ENCODE measurements at regions not wholly inside any gene's neighbourhood (a gene's known extent, or its start where the extent isn't known, plus 50 kb on each side); places are given as distances from the start of the nearest gene placed in this dataset.
"Not testable (repeated sequence)": the region's sequence is repeated elsewhere in the genome, so short reads cannot be mapped to it uniquely, and the experiment has no call there.

DNA sequence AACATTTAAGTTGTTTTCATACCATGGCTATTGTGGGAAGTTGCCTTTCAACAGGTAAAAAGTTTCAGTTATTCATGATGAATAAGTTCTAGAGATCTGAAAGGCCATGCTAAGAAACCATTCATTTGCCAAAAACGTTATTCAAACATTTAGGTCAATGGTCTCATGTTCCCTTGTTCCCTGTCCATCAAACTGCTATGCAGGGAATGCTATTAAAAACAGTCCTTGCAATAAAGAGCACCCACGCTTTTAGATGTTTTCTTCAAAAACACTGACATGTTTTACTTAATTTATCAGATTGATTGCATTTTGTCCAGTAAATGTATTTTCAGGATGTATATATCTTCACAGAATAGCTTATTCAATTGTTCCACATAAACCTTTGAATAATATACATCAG lies 573.2 kb upstream of the PCDH20 start:
- no peak for DNase-seq

GRCh38 chr13:61975001-61975400 lies 559.4 kb upstream of the PCDH20 start:
- DNase-seq: no peak

DNA sequence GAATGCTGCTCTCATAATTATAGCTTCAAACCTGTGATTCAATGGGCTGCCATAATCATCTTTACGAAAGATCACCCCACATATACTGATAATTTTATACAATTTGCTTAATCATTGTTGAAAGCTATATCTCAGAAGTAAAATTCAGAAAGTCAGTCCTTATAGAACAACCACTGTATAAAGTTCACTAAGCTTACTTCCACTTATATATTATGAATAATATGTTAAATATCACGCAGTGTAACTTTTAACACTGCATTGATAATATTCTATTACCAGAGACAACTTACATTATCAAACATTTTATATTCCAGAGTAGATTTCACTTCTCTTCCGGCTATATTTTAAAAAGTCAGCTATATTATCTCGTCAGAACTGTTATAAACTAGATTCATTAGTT lies 550.1 kb upstream of the PCDH20 start:
- no peak for DNase-seq

- no peak for DNase-seq
Observed at GRCh38 chr13:61960981-61961380, 545.3 kb upstream of the PCDH20 start.

DNA sequence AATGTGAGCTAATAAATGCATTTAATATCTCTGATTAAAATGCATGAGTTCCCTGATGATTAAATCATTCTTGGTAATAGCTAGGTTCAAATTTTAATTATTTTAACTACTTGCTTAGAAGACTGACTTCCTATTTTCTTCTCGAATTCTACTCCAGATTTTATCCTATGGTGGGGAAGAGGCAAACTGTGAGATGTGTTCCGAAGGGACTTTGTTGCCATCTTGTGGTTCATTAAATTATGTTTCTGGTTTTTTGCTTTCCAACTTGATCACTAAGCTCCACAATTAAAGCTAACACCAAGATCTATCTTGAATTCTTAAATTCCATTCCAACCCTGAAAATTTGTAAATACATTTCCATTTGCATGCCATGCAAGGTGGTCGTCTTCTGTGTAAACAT lies 538.4 kb upstream of the PCDH20 start:
- no peak for DNase-seq

DNA sequence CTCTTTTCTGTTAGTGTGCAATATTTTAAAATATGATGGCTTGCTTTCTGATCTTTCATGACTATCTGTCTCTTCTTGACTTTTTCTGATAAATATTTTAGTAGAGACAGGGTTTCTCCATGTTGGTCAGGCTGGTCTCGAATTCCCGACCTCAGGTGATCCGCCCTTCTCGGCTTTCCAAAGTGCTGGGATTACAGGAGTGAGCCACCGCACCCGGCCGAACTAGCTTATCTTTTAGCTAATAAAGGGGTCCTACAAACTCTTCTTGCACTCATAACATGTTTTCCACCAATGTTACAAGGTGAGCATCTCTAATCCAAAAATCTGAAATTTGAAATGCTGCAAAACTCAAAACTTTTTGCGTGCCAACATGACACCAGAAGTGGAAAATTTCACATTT lies 535.2 kb upstream of the PCDH20 start:
- no peak for DNase-seq

- no peak for DNase-seq
Observed at GRCh38 chr13:61944329-61944929, 528.8 kb upstream of the PCDH20 start.

DNA sequence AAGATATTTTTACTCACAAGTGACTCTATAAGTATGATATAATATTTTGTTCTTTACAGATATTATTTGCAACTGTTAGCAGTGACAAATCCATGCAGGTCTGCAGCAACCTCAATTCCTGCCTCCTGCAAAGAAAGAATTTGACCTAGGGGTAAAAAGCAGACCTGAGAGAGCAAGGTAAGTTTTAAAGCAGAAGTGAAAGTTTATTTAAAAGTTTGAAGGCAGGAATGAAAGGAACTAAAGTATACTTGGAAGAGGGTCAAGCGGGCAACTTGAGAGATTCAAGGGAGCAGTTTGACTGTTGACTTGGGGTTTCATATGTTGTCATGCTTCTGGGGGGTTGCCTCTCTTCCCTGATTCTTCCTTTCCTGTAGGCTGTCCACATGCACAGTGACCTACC lies 520.1 kb upstream of the PCDH20 start:
- no peak for DNase-seq

- no peak for DNase-seq
Observed at GRCh38 chr13:61927648-61928047, 512.0 kb upstream of the PCDH20 start.

GRCh38 chr13:61918841-61919240 lies 503.2 kb upstream of the PCDH20 start:
- no peak for DNase-seq

DNA sequence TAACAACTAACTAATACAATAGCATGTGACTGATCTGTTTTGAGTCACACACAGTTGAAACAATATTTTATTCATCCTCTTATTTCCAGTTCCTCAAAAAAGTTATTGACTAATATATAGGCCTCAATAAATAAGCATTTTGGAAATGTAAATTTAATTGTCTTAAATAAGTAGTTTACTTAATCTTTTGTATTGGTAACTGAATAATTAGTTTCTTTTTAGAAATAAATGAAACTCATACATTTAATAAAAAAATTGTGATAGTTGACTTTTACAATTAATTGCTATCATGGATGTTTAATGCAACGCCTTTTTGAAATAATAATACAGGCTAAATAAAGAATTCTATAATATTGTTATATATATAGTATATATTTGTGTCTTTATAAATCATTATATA lies 500.8 kb upstream of the PCDH20 start:
- no peak for DNase-seq

DNA sequence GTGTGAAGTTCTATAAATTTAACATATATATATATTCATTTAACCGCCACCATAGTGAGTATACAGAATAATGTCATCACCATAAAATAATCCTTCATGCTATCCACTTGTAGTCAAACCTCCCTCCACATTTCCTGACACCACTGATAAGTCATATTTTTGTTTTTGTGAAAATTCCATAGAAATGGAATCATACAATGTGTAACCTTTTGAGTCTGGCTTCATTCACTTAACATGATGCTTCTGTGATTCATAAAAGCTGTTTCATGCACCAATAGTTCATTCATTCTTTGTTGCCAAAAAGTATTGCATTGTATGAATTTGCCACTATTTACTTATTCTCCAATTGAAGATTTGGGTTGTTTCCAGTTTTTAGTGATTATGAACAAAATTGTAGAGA lies 497.5 kb upstream of the PCDH20 start:
- DNase-seq: no peak

- no peak for DNase-seq
Observed at GRCh38 chr13:61908906-61909615, 493.4 kb upstream of the PCDH20 start.

GRCh38 chr13:61905054-61905453 lies 489.4 kb upstream of the PCDH20 start:
- DNase-seq: no peak

GRCh38 chr13:61901946-61902541 lies 486.4 kb upstream of the PCDH20 start:
- no peak for DNase-seq

- DNase-seq: no peak
Observed at GRCh38 chr13:61900033-61900432, 484.4 kb upstream of the PCDH20 start.

GRCh38 chr13:61898207-61898606 lies 482.6 kb upstream of the PCDH20 start:
- DNase-seq: no peak

DNA sequence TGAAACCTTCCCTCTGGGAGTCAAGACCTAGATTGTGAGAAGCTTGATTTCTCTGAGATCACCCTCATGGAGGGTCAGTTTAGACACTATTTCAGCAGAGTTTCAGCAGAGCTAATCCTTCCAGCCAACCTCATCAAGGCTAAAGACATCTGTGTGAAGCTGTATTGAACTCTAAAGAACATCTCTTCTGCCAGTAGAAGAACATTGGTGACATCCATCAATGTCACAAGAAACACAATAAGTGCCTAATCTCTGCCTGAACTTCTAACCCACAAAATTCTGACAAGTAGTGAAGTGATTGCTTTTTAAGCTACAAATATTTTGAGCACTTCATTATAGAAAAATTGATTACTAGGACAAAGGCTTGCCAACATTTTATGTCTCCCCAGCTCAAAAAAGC lies 475.8 kb upstream of the PCDH20 start:
- no peak for DNase-seq

GRCh38 chr13:61884830-61885229 lies 469.2 kb upstream of the PCDH20 start:
- DNase-seq: no peak

DNA sequence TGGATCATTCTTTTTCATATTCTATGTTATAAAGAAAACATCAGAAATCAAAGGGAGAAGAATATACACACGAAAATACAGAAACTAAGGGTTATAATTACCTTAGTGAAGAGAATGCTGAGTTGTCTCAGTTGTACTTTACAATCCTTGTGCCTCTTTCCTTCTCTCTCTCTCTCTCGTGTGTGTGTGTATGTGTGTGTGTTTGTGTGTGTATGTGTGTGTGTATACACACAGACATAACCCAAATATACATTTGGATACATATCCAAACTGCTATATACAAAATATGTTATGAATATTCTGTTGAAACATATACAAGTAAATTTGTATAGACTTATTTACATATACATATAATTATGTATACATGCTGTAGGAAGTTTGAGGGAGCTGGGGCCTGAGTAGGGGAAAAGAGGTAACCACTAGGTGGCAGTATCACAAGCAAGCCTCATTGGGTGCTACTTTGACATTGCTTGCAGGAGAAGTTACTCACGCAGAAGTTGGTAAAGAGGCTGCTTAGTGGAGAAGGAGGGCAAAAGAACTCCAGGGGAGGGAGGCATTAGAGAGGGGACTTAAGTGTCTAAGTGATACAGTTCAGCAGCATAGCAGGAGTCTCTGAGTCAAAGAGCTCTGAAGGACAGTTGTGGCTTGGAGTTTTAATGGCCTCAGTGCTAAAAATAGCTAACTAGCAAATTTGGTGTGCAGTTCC lies 465.1 kb upstream of the PCDH20 start:
- no peak for DNase-seq

GRCh38 chr13:61878565-61878964 lies 462.9 kb upstream of the PCDH20 start:
- not testable (repeated sequence) for DNase-seq

- DNase-seq: no peak
Observed at GRCh38 chr13:61874970-61875579, 459.4 kb upstream of the PCDH20 start.

- DNase-seq: no peak
Observed at GRCh38 chr13:61873717-61874116, 458.1 kb upstream of the PCDH20 start.

- no peak for DNase-seq
Observed at GRCh38 chr13:61857198-61857597, 441.5 kb upstream of the PCDH20 start.

Data from activated T-cell treated with anti-CD3 and anti-CD28 coated beads, Interleukin-2, amount 50 U/mL, for 48 hours (primary cell).